ENCODE measurements at regions not wholly inside any gene's neighbourhood (a gene's known extent, or its start where the extent isn't known, plus 50 kb on each side); places are given as distances from the start of the nearest gene placed in this dataset.
"Not testable (repeated sequence)": the region's sequence is repeated elsewhere in the genome, so short reads cannot be mapped to it uniquely, and the experiment has no call there.

DNA sequence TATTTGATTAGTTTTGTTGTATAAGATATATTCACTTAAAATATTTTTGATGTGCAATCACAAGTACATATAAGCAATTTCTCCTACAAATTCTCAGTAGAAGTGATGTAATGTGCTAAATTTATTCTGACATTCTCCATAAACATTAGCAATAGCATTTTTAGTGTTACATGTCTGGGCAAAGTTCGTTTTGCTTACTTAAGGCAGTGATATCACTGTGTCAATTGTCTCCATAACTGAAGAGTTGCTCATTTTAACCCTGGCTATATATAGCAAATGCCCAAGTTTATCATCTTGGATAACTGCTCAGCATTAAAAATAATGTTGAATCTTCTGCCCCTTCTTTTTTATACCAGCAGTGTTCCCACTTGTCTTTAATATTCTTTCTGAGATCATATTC lies 340.0 kb upstream of the NDST4 start:
- TF ChIP-seq ZNF324 (tag by site-specific recombination; IDR thresholded peaks at IDR 0.05), result no peak
- TF ChIP-seq HOXA7 (CRISPR knock-in tag; IDR thresholded peaks at IDR 0.05; ENCODE audit: borderline replicate concordance), result no peak
- no peak for TF ChIP-seq ZBTB8A (tag by site-specific recombination; IDR thresholded peaks at IDR 0.05)
- TF ChIP-seq ZNF175 (tag by site-specific recombination; IDR thresholded peaks at IDR 0.05), result no peak
- no peak for TF ChIP-seq ZNF311 (tag by site-specific recombination; IDR thresholded peaks at IDR 0.05; ENCODE audit: borderline replicate concordance)
- TF ChIP-seq ZNF580 (tag by site-specific recombination; IDR thresholded peaks at IDR 0.05), result no peak
- no peak for TF ChIP-seq ZNF132 (tag by site-specific recombination; IDR thresholded peaks at IDR 0.05; ENCODE audit: borderline replicate concordance)
- TF ChIP-seq ZSCAN23 (tag by site-specific recombination; IDR thresholded peaks at IDR 0.05), result no peak
- no peak for TF ChIP-seq ZNF140 (tag by site-specific recombination; IDR thresholded peaks at IDR 0.05)
- TF ChIP-seq, protein P1, sequence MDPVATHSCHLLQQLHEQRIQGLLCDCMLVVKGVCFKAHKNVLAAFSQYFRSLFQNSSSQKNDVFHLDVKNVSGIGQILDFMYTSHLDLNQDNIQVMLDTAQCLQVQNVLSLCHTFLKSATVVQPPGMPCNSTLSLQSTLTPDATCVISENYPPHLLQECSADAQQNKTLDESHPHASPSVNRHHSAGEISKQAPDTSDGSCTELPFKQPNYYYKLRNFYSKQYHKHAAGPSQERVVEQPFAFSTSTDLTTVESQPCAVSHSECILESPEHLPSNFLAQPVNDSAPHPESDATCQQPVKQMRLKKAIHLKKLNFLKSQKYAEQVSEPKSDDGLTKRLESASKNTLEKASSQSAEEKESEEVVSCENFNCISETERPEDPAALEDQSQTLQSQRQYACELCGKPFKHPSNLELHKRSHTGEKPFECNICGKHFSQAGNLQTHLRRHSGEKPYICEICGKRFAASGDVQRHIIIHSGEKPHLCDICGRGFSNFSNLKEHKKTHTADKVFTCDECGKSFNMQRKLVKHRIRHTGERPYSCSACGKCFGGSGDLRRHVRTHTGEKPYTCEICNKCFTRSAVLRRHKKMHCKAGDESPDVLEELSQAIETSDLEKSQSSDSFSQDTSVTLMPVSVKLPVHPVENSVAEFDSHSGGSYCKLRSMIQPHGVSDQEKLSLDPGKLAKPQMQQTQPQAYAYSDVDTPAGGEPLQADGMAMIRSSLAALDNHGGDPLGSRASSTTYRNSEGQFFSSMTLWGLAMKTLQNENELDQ (tag by site-specific recombination; IDR thresholded peaks at IDR 0.05; ENCODE audit: low read depth), result no peak
- no peak for TF ChIP-seq ZBTB21 (tag by site-specific recombination; IDR thresholded peaks at IDR 0.05)
- Histone ChIP-seq H3K9me3 (ENCODE audit: control insufficient read depth, insufficient read depth, low read depth, low read length) (no peaks in the 10 kb centered on the region), H3K27ac (ENCODE audit: extremely low read depth, low read depth, low read length) (no peak overlapping the region), H3K36me3 (ENCODE audit: control insufficient read depth in 2 of 2, insufficient read depth in 1 of 2, low read length in 2 of 2) (no peaks in the 10 kb centered on the region), H3K4me1 (ENCODE audit: control insufficient read depth, insufficient read depth, low read length) (no peaks in the 10 kb centered on the region), H3K4me3 (ENCODE audit: low read depth, low read length) (no peak overlapping the region)
- CTCF ChIA-PET, result no interaction called here
- POLR2A ChIA-PET, result no interaction called here

- CTCF ChIA-PET, result not testable (repeated sequence)
Observed at GRCh38 chr4:115452229-115452628, 338.8 kb upstream of the NDST4 start.

DNA sequence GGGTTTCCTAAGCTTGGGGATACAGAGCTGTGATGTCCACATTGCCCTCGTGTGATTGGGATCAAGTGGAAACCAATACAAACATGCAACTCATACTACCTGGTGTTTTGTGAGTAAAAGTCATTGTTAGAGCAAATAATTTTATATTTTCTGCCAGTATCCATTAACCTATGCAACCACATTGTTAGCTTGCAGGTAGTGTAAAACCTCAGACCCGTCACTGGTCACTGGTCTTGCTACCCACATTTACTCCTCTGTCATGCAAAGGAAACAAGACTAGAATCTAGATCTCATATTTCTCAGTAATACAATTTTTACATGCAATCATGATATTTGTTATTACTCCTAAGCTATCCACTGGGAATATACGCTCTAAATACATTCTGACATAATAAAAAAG lies 324.3 kb upstream of the NDST4 start:
- ChIA-PET CTCF (no interaction called here), POLR2A (no interaction called here)
- TF ChIP-seq RBAK (tag by site-specific recombination; IDR thresholded peaks at IDR 0.05) (no peak), ZNF624 (tag by site-specific recombination; IDR thresholded peaks at IDR 0.05) (no peak), KLF9 (tag by site-specific recombination; IDR thresholded peaks at IDR 0.05; ENCODE audit: low read depth) (no peak), ZNF302 (tag by site-specific recombination; IDR thresholded peaks at IDR 0.05; ENCODE audit: low read depth) (no peak), ZNF639 (tag by site-specific recombination; IDR thresholded peaks at IDR 0.05) (no peak), ZNF37A (tag by site-specific recombination; IDR thresholded peaks at IDR 0.05) (no peak), ZNF354C (tag by site-specific recombination; IDR thresholded peaks at IDR 0.05; ENCODE audit: borderline replicate concordance, low read depth) (no peak), ZNF16 (tag by site-specific recombination; IDR thresholded peaks at IDR 0.05; ENCODE audit: low read depth) (no peak), ZNF211 (tag by site-specific recombination; IDR thresholded peaks at IDR 0.05; ENCODE audit: low read depth) (no peak), ZNF146 (tag by site-specific recombination; IDR thresholded peaks at IDR 0.05) (no peak), ZNF510 (tag by site-specific recombination; IDR thresholded peaks at IDR 0.05; ENCODE audit: insufficient replicate concordance) (no peak), ZNF792 (tag by site-specific recombination; IDR thresholded peaks at IDR 0.05) (no peak), GLI4 (tag by site-specific recombination; IDR thresholded peaks at IDR 0.05) (no peak), ZNF155 (tag by site-specific recombination; IDR thresholded peaks at IDR 0.05) (no peak), SP2 (tag by site-specific recombination; IDR thresholded peaks at IDR 0.05) (no peak), ZBTB44 (tag by site-specific recombination; IDR thresholded peaks at IDR 0.05) (no peak), ZNF549 (tag by site-specific recombination; IDR thresholded peaks at IDR 0.05) (no peak)
- no peaks in the 10 kb centered on the region for H3K9me3 ChIP-seq (ENCODE audit: control insufficient read depth, insufficient read depth, low read depth, low read length)
- no peak overlapping the region for H3K27ac ChIP-seq (ENCODE audit: extremely low read depth, low read depth, low read length)
- H3K4me3 ChIP-seq (ENCODE audit: low read depth, low read length), result no peak overlapping the region
- H3K4me1 ChIP-seq (ENCODE audit: control insufficient read depth, insufficient read depth, low read length), result no peaks in the 10 kb centered on the region
- no peaks in the 10 kb centered on the region for H3K36me3 ChIP-seq (ENCODE audit: control insufficient read depth in 2 of 2, insufficient read depth in 1 of 2, low read length in 2 of 2)

More at GRCh38 chr4:115452229-115452628, 338.8 kb upstream of the NDST4 start:
- H3K27ac ChIP-seq (ENCODE audit: extremely low read depth, low read depth, low read length); H3K36me3 ChIP-seq (ENCODE audit: control insufficient read depth in 2 of 2, insufficient read depth in 1 of 2, low read length in 2 of 2); H3K4me1 ChIP-seq (ENCODE audit: control insufficient read depth, insufficient read depth, low read length); POLR2A ChIA-PET; H3K4me3 ChIP-seq (ENCODE audit: low read depth, low read length); H3K9me3 ChIP-seq (ENCODE audit: control insufficient read depth, insufficient read depth, low read depth, low read length): not testable (repeated sequence)
